ENCODE measurements at regions not wholly inside any gene's neighbourhood (a gene's known extent, or its start where the extent isn't known, plus 50 kb on each side); places are given as distances from the start of the nearest gene placed in this dataset.

DNA sequence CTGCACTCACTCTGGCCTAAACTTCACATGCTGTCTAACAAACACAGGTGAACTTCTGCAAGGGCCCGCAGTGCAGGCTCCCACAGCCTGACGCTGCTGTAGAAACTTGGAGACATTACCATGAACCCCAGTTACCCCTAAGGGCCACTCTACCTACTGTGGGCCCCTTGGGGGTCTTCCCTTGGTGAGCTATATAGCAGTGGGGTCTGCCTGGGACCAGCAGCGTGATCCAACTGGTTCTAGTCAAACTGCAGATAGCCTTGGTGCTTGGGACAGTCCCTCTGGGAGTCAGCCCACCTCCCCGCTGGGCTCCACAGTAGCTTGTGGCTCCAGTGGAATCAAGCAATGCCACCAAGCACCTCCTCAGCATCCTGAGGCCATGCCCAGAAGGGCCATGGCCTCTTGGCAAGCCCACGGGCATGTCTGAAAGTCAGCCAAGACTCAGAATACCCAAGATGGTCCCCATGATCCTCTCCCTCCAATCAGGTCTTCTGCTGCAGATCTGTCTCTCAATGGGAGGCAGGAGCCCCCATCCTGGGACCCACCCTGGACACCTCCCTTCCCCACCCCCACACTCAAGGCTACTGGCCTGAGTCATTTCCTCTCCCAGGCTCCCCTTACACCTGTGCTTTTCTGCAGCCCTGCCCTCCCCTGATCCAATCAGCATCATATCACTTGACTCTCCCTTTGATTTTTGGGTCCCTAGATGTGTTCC lies 230.0 kb upstream of the IRX1 start:
- no peak for FAIRE-seq
- no peak for DNase-seq (ENCODE audit: low spot score)

DNA sequence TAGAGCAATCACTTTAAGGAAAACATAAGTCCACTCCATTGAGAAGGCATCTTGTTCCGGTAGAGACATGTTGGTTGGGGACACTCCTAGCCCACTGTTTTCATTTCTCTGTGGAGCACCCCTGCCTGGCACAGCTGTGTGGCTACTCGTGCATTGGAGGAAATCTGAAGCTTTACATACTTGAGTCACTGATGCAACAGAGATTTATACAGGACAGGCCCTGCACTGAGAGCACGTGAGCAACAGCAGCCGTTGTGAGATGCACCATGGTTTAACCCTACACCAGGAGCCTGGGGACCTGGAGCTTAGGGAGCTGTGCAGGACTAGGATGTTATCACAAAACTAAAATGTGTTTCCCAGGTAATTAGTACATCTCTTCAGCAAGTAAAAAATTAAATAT lies 230.7 kb upstream of the IRX1 start:
- no peak for DNase-seq (ENCODE audit: low spot score)
- FAIRE-seq, result no peak

DNA sequence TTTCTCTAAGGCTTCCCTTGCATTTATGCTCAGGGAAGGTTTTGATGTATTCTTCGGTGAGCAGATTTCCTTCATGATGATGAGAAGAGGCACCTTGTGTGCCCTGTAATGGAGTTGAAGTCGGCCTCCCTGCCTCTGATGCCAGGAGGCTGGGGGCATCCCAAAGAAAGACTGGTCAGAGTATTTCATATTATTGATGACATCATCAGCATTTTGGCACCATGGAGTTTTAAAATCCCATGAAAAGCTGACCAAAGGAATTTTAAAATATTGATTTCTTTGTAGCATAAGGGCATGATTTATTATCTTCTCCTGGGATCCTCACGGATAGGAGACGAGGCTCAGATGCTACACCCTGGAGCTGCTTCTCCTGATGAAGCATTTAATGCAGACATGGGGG lies 231.2 kb upstream of the IRX1 start:
- FAIRE-seq, result no peak

DNA sequence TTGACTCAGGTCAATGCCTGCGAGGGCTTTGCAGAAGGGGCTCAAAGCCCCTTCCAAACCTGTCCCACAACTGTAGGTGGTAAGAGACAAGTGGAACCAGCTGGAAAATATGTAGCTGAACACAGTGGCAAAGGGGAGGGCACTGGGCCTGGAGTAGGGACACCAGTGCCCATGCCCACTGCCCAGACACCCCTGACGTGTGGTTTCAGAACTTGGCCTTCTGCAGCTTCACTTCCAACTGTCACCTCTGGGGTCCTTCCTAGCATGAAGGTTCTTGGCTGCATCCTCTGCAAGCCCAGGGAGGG lies 233.1 kb upstream of the IRX1 start:
- DNase-seq (ENCODE audit: low spot score) (no peak), FAIRE-seq (no peak)

More for the DNA sequence above, 231.2 kb upstream of the IRX1 start:
- DNase-seq (ENCODE audit: low spot score), result no peak

DNA sequence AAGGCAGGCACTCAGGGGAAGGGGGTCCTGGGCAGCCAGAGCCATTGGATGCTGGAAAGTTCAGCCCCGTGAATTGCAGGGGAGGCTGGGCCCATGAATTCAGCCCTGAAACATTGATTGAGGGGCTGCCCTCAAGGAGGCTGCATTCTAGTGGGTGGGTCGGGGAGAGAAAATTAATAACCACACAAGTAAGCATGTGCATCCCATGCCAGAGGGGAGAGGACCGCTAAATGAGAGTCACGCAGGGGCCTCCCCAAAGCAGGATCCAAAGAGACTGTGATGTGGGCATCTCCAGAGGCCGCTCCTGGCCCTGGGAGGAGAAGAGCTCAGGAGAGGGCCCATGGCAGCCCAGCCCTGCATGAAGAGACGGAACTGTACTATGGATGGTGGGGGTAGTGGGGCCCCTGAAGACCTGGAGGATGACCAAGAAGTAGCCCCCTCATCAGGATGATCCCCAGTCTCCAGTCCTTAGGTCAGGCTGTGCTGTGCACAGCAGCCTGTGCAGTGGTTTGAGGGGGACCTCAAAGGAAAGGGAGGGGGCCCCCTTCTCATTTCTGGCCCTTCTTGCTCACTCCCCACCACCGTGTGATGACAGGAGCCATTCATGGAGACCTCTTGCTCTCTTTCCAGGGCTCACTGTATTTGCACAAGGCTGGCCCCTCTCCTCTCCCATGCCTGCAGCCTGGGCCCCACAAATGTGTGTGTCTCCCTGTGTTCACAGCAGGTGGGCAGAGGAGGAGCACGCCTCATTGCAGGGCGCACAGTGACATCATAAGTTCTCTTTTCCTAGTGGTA lies 233.6 kb upstream of the IRX1 start:
- FAIRE-seq (no peak), DNase-seq (ENCODE audit: low spot score) (no peak)

DNA sequence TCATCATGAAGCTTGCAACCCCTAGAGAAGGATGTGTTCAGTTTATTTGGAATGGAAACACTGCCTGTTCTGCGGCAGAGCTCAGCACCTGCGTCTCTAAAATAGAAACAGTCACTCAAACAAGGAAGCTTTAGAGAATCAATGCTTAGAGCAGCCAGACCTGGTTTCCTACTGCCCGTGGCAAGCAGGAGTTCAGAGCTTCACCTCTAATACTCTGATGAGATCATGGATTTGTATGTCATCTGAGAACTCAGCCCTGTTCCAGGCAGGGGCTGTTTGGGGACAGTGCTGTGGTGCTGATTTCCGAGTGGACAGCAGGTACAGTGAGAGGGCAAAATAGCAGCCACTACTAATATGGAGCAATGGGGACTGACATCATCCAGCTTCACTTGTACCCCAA lies 236.0 kb upstream of the IRX1 start:
- FAIRE-seq (no peak), DNase-seq (ENCODE audit: low spot score) (no peak)

DNA sequence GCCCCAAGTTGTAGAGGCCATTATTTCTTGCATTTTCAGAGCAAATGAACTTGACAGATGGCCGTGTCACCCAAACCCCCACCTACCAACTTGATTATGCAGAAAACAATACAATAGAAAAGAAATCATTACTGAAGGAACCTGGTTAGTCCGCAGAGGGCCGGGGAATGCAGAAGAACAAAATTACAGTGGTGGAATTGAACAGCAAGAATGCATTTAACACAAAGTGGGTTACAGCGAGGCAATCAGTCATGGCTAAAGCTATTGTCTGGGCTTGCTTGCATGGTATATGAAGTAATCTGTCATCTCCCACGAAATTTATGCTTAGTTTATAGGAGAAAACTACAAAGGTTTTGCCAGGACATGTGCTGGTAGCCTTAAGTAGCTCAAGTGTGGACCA lies 238.3 kb upstream of the IRX1 start:
- no peak for DNase-seq (ENCODE audit: low spot score)
- FAIRE-seq, result no peak

DNA sequence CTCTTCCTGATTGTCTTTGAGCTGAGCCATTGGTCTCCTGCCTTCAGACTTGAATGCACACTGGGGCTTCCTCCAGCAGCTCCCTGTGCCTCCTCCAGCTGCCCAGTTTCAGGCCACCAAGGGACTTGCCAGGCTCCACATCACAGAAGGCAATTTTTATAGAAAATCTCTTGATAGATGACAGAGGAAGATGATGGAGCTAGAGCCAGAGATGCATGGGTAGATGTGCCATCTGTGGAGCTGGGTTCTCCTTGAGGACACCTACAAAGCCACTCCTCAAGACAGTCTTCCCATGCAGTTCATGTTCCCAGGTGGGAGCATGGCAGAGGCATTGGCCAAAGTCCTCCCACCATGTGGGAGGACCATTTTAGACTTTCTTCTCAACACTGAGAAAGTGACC lies 239.6 kb upstream of the IRX1 start:
- no peak for FAIRE-seq
- DNase-seq (ENCODE audit: low spot score), result no peak

DNA sequence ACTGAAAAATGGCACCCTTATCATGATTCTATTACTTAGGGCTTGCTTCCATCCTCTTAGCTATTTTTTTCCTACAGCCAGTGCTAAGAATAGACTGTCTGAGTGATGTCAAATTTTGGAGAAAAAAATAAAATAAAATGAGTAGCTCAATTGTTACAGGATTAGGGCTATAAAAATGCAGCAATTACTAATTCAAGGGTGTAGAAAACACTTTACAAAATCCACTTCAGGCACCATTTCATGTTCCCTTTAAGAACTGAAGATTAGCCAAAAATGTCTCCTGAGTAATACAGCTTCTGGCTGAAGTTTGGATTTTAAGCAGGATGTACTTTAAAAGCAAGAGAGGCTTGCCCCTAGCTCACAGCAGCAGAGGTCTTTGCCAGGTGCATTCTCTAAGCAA lies 240.5 kb upstream of the IRX1 start:
- DNase-seq (ENCODE audit: low spot score) (no peak), FAIRE-seq (no peak)

DNA sequence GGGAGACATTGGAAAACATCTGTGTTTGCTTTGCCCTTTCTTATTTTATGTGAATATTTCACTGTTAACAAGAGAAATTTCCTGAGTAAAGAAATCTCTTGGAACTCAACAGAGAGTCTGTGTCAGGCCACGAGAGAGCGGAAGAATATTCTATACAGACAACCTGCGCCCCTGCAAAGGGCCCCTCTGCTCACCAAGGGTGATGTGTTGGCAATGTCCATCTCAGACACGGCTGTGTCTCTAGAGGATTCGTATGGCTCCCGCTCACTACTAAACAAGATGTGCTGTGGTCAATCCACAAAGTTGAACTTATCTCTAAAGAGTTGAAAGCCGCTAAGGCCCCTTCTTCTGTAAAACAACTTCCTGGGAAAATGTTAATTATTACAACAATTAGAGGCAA lies 241.0 kb upstream of the IRX1 start:
- FAIRE-seq (no peak), DNase-seq (ENCODE audit: low spot score) (no peak)

DNA sequence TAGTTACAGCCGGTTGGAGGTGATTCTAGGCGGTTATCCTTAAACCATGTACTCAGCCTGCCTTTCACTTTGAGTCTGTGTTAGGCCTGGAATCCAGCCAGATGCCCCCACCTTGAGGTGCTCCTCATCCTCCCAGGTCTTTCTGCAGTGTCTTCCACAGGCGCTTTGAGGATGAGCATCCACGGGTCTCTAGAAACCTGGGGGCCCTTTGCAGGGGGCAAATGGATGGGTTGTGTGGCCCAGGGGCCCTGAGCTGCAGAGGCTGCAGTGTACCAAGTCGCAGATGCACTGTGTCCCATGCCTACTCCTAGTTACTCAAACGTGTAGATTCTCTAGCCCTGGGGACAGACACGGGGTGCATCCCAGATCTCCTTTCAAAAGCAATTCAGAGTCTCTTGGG lies 242.1 kb upstream of the IRX1 start:
- FAIRE-seq (no peak), DNase-seq (ENCODE audit: low spot score) (no peak)

DNA sequence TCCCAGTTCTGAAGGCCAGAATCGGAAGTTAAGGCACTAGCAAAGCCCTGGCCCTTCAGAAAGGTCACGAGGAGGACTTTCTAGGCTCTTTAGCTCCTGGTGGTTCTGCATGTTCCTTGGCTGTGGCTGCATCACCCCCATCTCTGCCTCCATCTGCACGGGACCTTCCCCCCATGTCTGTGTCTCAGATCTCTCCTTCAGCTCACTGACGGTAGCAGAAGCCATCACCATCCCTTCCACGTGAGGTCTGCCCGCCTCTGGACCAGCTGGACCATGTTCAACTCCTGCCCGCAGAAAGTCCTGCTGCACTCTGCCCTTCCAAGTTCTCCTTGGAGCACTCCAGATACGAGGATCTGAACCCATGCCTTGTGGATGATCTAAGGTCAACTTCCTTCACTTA lies 242.9 kb upstream of the IRX1 start:
- FAIRE-seq (no peak), DNase-seq (ENCODE audit: low spot score) (no peak)

DNA sequence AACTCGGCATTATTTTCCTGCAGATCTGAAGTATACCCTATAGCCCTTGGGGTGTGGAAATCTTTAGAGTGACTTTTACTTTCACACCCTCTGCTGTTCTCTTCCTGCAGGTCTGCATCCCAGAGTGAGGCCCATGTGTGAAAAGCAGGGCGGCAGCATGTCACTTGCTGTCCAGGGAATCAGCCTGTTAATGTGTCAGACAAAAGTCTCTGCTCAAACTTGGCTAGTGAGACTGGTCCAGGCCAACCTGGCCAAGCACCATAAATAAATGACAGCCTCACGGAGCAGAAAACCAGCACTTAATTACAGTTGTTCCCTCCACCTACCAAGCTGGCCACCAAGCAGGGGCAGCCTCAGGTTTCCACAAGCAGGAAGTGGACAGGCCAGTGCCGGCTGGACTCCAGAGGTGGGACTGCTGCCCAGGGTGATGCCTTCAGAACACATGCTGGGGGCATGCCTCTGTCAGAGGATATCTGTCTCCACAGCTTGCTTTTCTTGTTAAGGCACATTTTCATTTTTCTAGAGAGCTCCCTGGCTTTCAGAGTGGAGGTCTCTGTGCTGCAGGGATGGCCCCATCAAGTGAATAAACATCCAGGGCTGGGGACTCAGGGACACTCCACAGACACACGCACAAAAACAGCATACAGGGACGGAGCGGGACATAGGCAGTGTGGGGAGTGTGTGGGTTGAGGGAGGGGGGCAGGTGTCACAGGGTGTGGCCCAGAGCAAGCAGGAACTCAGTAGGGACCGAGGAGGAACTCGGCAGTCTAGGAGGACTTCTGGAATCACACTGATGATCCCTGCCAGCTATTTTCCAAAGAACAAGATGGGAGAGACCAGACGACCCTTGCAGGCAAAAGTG lies 243.8 kb upstream of the IRX1 start:
- FAIRE-seq (no peak), DNase-seq (ENCODE audit: low spot score) (no peak)

DNA sequence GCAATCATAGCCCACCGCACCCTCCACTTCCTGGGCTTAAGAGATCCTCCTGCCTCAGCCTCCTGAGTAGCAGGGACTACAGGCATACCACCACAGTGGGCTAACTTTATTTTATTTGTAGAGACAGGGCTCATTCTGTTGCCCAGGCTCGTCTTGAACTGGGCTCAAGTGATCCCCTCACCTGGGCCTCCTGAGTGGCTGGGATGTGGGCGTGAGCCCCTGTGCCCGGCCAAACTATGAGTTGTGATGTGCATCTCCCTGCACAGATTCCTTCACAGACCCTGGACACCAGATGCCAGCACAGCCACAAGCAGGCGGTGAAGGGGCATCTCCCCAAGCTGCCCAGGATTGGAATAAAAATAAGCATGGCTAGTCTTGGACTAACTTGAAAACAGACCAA lies 244.9 kb upstream of the IRX1 start:
- DNase-seq (ENCODE audit: low spot score) (no peak), FAIRE-seq (no peak)

DNA sequence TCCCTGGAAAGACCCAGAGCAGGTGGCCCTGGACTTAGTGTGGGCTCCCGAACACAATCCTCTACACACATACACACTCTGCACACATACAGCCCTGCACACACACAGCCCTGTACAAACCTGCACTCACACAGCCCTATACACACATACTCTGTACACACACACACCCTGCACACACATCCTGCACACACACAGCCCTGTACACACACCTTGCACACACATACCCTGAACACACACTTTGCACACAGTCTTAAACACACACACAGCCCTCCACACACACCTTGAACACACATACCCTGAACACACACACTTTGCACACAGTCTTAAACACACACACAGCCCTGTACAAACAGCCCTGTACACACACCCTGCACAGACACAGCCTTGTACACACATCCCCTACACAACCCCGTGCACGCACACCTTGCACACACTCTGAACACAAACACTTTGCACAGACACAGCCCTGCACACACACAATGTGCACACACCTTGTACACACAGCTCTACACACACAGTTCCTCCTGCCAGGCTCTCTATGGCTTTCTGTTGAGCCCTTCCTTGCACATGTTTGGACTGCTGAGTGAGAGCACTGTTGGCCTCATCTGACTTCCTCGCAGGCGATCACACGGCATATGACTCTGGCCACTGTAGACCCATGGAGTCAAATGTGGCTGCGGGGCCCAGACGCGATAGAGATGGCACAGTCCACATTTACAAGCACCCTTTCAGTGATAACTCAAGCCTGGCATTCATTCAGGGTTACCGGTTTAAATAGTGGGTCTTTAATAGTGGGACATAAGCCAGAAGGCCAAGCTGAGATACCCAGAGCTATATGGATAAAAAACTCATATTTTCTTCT lies 245.7 kb upstream of the IRX1 start:
- DNase-seq (ENCODE audit: low spot score) (no peak), FAIRE-seq (no peak)

DNA sequence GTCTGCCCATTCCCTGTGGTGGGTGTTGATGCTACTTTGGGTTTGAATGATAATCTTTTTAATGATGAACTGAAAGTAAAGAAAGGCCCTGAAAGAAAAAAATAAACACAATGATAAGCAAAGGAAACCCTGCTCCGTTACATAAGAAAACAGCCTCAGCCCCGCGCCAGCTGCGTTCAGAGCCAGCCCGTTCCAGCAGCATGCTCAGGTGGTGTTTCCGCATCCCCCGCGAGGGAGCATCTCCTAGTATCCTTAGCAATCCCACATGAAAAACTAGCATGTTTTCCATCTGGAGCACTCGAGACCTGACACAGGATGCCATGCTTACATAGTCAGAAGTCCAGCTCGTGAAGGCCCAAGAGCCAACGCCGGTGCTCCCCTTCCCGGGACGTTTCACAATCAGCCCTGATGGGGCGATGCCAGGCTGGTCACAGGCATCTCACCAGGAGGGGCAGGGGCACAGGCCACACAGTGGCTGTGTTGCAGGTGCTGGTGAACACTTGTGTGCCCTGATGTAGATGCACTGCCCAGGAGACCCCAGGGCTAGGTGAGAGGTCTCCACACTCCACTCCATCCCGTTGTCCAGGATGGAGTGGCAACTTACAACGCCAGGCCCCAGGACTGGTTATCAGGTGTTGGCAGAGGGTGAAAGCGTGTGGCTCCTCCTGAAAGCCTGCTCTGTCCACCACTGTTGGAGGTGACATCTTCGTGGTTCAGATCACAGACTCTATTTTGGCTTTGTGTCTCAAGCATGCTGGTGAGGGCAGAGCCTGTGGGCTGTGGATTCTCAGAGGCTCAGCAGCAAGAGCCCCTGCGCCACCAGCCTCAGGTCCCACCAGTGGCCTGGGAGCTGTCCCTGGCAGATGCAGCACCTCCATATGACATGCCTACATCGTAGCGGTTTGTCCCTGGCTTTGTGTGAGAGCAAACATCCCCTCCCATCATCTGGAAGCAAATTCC lies 246.8 kb upstream of the IRX1 start:
- DNase-seq (ENCODE audit: low spot score) (no peak), FAIRE-seq (no peak)

DNA sequence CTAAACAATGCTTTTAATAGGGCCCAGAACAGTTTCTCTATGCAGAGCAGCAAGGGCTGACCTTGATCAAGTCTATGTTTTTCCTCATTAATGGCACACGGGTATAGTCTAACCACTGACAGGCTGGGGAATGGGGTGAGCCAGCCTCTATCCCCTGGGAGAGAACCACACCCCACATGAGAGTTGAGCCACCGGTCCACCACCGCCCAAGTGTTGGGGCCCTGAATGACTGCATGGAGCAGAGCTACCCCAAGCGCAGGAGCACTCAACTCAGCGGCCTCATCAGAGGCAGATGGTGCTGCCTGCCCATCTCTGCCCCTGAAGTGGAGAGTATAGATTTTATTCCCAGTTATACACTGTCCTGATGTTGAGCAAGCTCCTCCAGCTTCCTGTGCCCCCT lies 247.9 kb upstream of the IRX1 start:
- DNase-seq (ENCODE audit: low spot score) (no peak), FAIRE-seq (no peak)

DNA sequence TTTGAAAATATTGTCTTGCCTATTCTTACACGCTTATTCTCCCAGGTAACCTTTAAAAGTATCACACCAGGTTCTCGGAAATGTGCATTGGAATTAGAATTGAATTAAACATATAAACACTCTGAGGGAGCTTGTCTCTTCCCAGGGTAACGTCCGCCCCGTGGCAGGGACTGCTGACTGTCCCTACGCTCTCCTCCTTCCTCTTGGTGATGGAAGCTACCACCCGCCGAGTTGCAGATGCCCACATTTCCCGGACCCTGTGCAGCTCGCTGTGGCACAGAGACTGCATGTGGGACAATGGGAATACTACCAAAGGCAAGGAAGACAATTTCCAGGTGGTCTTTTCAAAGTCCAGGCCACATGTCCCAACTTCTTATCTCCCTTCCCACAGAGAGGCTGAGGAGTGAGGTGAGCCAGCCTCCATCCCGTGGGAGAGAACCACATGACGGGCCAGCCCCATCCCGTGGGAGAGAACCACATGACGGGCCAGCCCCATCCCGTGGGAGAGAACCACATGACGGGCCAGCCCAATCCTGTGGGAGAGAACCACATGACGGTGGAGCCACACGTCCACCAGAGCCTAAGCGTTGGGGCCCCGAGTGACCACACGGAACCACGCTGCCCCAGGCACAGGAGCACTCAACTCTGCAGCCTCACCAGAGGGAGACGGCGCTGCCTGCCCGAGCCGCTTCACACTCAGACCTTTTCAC lies 249.4 kb upstream of the IRX1 start:
- DNase-seq (ENCODE audit: low spot score) (no peak), FAIRE-seq (no peak)

DNA sequence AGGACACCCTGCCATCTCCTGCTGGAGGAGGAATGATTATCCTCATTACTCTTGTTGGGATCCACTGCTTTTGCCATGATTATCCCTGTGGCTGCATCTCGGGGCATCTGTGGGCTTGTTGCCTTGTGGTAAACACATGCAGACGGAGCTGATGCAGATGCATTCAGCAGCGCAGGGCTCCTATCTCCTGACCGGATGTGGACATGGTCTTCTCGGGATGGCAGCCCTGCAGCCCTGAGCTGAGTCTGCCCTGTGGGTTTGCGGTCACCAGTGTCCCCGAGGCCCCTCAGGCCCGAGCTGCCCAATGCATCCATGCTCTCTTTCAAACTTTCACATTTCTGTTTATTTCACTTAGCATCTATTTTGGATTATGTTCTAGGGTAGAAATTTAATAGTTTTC lies 250.4 kb upstream of the IRX1 start:
- FAIRE-seq (no peak), DNase-seq (ENCODE audit: low spot score) (no peak)

DNA sequence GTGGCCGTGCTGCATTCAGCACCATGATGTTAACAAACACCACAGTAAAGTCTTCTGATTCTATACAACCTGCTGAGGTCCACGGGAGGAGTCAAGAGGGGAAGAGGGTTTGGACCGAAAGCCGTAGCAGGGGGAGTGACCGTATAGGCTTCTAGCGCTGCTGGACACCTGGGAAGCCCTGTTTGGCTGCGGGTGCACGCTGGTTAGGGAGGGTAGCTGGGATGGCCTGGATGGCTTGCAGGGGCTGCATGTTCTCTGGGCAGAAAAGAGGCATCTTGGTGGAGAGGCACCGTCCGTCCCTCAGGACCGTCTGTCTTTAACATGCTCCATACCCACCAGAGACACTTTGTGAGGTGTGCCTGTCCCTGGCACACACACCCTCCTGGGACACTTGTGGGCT lies 251.0 kb upstream of the IRX1 start:
- DNase-seq (ENCODE audit: low spot score) (no peak), FAIRE-seq (no peak)
